ENCODE measurements at regions not wholly inside any gene's neighbourhood (a gene's known extent, or its start where the extent isn't known, plus 50 kb on each side); places are given as distances from the start of the nearest gene placed in this dataset.

DNA sequence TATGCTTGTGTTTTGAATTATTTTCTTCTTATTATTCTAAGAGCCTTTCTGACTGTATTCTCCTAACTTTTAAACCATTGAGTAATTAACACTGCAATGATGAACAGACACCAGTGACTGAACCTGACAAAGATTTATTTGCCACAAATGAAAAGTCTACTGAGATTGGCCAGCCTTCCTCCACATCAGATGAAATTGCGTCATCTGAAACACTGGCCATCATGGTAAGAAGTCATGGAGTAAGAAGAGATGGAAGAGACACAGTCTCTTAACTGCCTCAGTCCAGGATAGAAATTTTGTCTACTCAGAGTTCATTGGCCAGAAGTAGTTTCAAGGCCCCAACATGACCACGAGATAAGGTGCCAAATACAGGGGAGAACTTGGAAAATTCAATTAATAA lies 357.8 kb downstream of the BMPER start:
- no peak for TF ChIP-seq POLR2A (IDR thresholded peaks at IDR 0.05)
- TF ChIP-seq, protein P1, sequence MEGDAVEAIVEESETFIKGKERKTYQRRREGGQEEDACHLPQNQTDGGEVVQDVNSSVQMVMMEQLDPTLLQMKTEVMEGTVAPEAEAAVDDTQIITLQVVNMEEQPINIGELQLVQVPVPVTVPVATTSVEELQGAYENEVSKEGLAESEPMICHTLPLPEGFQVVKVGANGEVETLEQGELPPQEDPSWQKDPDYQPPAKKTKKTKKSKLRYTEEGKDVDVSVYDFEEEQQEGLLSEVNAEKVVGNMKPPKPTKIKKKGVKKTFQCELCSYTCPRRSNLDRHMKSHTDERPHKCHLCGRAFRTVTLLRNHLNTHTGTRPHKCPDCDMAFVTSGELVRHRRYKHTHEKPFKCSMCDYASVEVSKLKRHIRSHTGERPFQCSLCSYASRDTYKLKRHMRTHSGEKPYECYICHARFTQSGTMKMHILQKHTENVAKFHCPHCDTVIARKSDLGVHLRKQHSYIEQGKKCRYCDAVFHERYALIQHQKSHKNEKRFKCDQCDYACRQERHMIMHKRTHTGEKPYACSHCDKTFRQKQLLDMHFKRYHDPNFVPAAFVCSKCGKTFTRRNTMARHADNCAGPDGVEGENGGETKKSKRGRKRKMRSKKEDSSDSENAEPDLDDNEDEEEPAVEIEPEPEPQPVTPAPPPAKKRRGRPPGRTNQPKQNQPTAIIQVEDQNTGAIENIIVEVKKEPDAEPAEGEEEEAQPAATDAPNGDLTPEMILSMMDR (IDR thresholded peaks at IDR 0.05) = no peak

Measured in testis (tissue), 2 donors.